ENCODE measurements at regions not wholly inside any gene's neighbourhood (a gene's known extent, or its start where the extent isn't known, plus 50 kb on each side); places are given as distances from the start of the nearest gene placed in this dataset.

- TF ChIP-seq, protein P1, sequence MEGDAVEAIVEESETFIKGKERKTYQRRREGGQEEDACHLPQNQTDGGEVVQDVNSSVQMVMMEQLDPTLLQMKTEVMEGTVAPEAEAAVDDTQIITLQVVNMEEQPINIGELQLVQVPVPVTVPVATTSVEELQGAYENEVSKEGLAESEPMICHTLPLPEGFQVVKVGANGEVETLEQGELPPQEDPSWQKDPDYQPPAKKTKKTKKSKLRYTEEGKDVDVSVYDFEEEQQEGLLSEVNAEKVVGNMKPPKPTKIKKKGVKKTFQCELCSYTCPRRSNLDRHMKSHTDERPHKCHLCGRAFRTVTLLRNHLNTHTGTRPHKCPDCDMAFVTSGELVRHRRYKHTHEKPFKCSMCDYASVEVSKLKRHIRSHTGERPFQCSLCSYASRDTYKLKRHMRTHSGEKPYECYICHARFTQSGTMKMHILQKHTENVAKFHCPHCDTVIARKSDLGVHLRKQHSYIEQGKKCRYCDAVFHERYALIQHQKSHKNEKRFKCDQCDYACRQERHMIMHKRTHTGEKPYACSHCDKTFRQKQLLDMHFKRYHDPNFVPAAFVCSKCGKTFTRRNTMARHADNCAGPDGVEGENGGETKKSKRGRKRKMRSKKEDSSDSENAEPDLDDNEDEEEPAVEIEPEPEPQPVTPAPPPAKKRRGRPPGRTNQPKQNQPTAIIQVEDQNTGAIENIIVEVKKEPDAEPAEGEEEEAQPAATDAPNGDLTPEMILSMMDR (IDR thresholded peaks at IDR 0.05) = no peak
- no peak for TF ChIP-seq POLR2A (IDR thresholded peaks at IDR 0.05)
Measured at GRCh38 chrX:794311-794710, 163.7 kb downstream of the SHOX start.
